Fibroblast of lung (primary cell): ENCODE measurements at regions not wholly inside any gene's neighbourhood (a gene's known extent, or its start where the extent isn't known, plus 50 kb on each side); places are given as distances from the start of the nearest gene placed in this dataset.

Source experiments
- DNase-seq, 2 donors: peaks; one replicate each; pipeline versions ENCODE4 v3.0.0 to v3.0.0-alpha.2; 2010; ENCODE audit warnings: low read depth in 2 of 2
- H2AFZ ChIP-seq: 2 replicates; pipeline ENCODE4 v1.5.1; 2012; ENCODE audit warnings: low read length, control low read depth, inconsistent platforms
- H3K27ac ChIP-seq: 2 replicates; pipeline ENCODE4 v1.5.1; 2011; ENCODE audit warnings: low read length, control low read depth; ENCODE audit not compliant: insufficient read depth
- H3K27me3 ChIP-seq: 2 replicates; pipeline ENCODE4 v1.5.1; 2011; ENCODE audit warnings: mild to moderate bottlenecking, low read length; ENCODE audit not compliant: control insufficient read depth, insufficient read depth
- H3K36me3 ChIP-seq: 2 replicates; pipeline ENCODE4 v1.5.1; 2011; ENCODE audit warnings: low read length; ENCODE audit not compliant: control insufficient read depth, insufficient read depth
- H3K4me1 ChIP-seq: 2 replicates; pipeline ENCODE4 v1.5.1; 2011; ENCODE audit warnings: low read length; ENCODE audit not compliant: control insufficient read depth, insufficient read depth; ENCODE audit errors: extremely low read depth
- H3K4me2 ChIP-seq: 2 replicates; pipeline ENCODE4 v1.5.1; 2011; ENCODE audit warnings: low read length, control low read depth; ENCODE audit not compliant: insufficient read depth; ENCODE audit errors: extremely low read depth
- H3K4me3 ChIP-seq, 4 experiments: fragments of 200-600 bp in 1 of 4; sonication (generic) in 1 of 4; replicated peaks in 1 of 4; 2 replicates each; pipeline ENCODE4 v1.5.1; 2011 to 2016; ENCODE audit warnings: low read length in 4 of 4, low read depth in 3 of 4, mild to moderate bottlenecking in 3 of 4, control low read depth in 2 of 4, inconsistent platforms in 1 of 4, mixed read lengths in 1 of 4; ENCODE audit not compliant: insufficient read depth in 1 of 4; ENCODE audit errors: control extremely low read depth in 1 of 4
- H3K79me2 ChIP-seq: 2 replicates; pipeline ENCODE4 v1.5.1; 2012; ENCODE audit warnings: mild to moderate bottlenecking, low read length, inconsistent platforms; ENCODE audit not compliant: control insufficient read depth, insufficient read depth
- H3K9ac ChIP-seq: 2 replicates; pipeline ENCODE4 v1.5.1; 2011; ENCODE audit warnings: mild to moderate bottlenecking, low read length, control low read depth; ENCODE audit not compliant: insufficient read depth
- H3K9me3 ChIP-seq: 2 replicates; pipeline ENCODE4 v1.5.1; 2012; ENCODE audit warnings: low read depth, low read length; ENCODE audit not compliant: control insufficient read depth, insufficient read depth
- H4K20me1 ChIP-seq: 2 replicates; pipeline ENCODE4 v1.5.1; 2011; ENCODE audit warnings: low read length; ENCODE audit not compliant: control insufficient read depth, insufficient read depth; ENCODE audit errors: extremely low read depth
- CTCF ChIP-seq, 2 donors: IDR thresholded peaks in 1 of 2; conservative IDR thresholded peaks in 1 of 2; 1 replicate in 1 of 2; 2 replicates in 1 of 2; pipeline ENCODE4 v1.5.1; 2011 to 2012; ENCODE audit warnings: low read length in 2 of 2, control low read depth in 1 of 2, inconsistent platforms in 1 of 2, low read depth in 1 of 2, mild to moderate bottlenecking in 1 of 2
- EZH2 ChIP-seq: IDR thresholded peaks from 2 replicates; pipeline ENCODE4 v1.5.1; 2012; ENCODE audit warnings: low read length, control low read depth, mild to moderate bottlenecking; ENCODE audit errors: missing control alignments

DNA sequence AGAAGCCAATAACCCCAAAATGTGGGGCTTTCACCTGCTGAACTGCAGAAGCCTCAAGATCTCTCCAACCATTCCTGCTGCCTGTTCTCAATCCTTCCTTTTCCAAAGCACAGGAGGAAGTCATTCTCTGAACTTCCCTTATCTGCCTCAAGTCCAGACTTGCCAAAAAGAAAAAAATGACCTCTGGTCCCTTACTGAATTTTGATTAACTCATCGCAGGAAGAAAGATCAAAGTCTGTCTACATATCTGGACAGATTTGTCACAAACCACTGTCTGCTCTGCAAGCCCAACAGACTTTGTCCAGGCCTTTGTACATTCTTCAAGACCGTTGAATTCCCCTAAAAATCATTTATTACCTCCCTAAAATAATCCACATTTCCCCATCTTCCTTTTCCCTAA, 126.5 kb upstream of the NBEA start:
- Histone ChIP-seq H2AFZ (no peak overlapping the region), H3K4me2 (no peak overlapping the region), H3K4me1 (no peaks in the 10 kb centered on the region), H3K36me3 (no peaks in the 10 kb centered on the region), H4K20me1 (no peaks in the 10 kb centered on the region), H3K9me3 (no peaks in the 10 kb centered on the region), H3K27me3 (no peaks in the 10 kb centered on the region), H3K9ac (no peak overlapping the region), H3K27ac (no peak overlapping the region), H3K4me3 (no peak overlapping the region), H3K79me2 (no peaks in the 10 kb centered on the region)
- peak in 1 of 2 donors; percentile 40 for DNase-seq
- TF ChIP-seq EZH2 (no peak), CTCF (conservative IDR thresholded peaks at IDR 0.05 in 1 of 2, IDR thresholded peaks at IDR 0.05 in 1 of 2; ENCODE audit: low read depth in 1 of 2, low read length in 2 of 2) (no peak)

- no peaks in the 10 kb centered on the region for H3K4me1 ChIP-seq
- H3K4me2 ChIP-seq = no peak overlapping the region
- no peak overlapping the region for H2AFZ ChIP-seq
- H3K4me3 ChIP-seq = no peak overlapping the region
- peak; percentile 1 to 73 for DNase-seq
- no peaks in the 10 kb centered on the region for H3K9me3 ChIP-seq
- H4K20me1 ChIP-seq = no peaks in the 10 kb centered on the region
- no peaks in the 10 kb centered on the region for H3K27me3 ChIP-seq
- TF ChIP-seq CTCF (conservative IDR thresholded peaks at IDR 0.05 in 1 of 2, IDR thresholded peaks at IDR 0.05 in 1 of 2; ENCODE audit: low read depth in 1 of 2, low read length in 2 of 2) (no peak), EZH2 (no peak)
- H3K36me3 ChIP-seq = no peaks in the 10 kb centered on the region
- H3K27ac ChIP-seq = no peak overlapping the region
- no peaks in the 10 kb centered on the region for H3K79me2 ChIP-seq
- no peak overlapping the region for H3K9ac ChIP-seq
Observed at GRCh38 chr13:34816245-34816884, 125.7 kb upstream of the NBEA start.

DNA sequence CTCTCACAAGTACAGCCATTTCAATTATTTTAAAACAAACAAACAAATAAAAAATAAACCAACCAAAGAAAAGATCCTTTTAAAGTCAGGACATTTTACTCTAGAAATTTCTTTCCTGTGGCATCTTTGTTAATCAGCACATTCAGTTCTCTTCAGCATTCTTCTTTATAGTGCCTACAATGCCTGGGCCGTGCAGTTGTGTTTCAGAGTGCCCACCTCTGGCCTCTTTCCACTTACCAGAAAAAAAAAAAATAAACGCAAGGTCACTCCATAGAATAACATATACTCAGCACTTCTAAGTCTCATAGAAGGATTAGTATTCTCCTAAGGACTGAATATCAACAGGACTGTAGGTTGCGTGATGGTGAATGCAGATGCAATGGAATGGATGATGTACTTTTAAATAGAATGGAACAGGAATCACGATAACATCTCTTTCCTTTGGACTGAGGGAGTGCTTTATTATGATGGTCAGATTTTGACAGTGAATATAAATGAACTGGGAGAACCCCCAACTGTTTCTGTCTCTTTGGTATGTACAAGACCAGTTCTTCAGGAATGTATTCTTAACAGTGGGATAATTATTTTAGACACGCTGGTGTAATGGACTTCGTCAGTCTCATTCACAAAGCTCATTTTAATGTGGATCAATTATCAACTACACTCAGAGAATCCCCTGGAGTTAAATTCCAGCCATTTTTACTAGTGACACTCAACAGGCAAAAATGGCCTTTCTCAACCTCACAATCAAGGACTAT, 125.0 kb upstream of the NBEA start:
- Histone ChIP-seq H4K20me1 (no peaks in the 10 kb centered on the region), H3K4me1 (no peaks in the 10 kb centered on the region), H3K9me3 (no peaks in the 10 kb centered on the region), H3K27me3 (no peaks in the 10 kb centered on the region), H3K9ac (no peak overlapping the region), H3K4me3 (no peak overlapping the region), H3K36me3 (no peaks in the 10 kb centered on the region), H3K4me2 (no peak overlapping the region), H3K79me2 (no peaks in the 10 kb centered on the region), H3K27ac (no peak overlapping the region), H2AFZ (no peak overlapping the region)
- DNase-seq = peak in 1 of 2 donors; percentile 88
- TF ChIP-seq CTCF (conservative IDR thresholded peaks at IDR 0.05 in 1 of 2, IDR thresholded peaks at IDR 0.05 in 1 of 2; ENCODE audit: low read depth in 1 of 2, low read length in 2 of 2) (no peak), EZH2 (no peak)
